Fibroblast of lung (primary cell): ENCODE measurements at regions not wholly inside any gene's neighbourhood (a gene's known extent, or its start where the extent isn't known, plus 50 kb on each side); places are given as distances from the start of the nearest gene placed in this dataset.

Experiments used
- DNase-seq, 2 donors: peaks; one replicate each; pipeline versions ENCODE4 v3.0.0 to v3.0.0-alpha.2; 2010; ENCODE audit warnings: low read depth in 2 of 2
- H2AFZ ChIP-seq: 2 replicates; pipeline ENCODE4 v1.5.1; 2012; ENCODE audit warnings: low read length, control low read depth, inconsistent platforms
- H3K27ac ChIP-seq: 2 replicates; pipeline ENCODE4 v1.5.1; 2011; ENCODE audit warnings: low read length, control low read depth; ENCODE audit not compliant: insufficient read depth
- H3K27me3 ChIP-seq: 2 replicates; pipeline ENCODE4 v1.5.1; 2011; ENCODE audit warnings: mild to moderate bottlenecking, low read length; ENCODE audit not compliant: control insufficient read depth, insufficient read depth
- H3K36me3 ChIP-seq: 2 replicates; pipeline ENCODE4 v1.5.1; 2011; ENCODE audit warnings: low read length; ENCODE audit not compliant: control insufficient read depth, insufficient read depth
- H3K4me1 ChIP-seq: 2 replicates; pipeline ENCODE4 v1.5.1; 2011; ENCODE audit warnings: low read length; ENCODE audit not compliant: control insufficient read depth, insufficient read depth; ENCODE audit errors: extremely low read depth
- H3K4me2 ChIP-seq: 2 replicates; pipeline ENCODE4 v1.5.1; 2011; ENCODE audit warnings: low read length, control low read depth; ENCODE audit not compliant: insufficient read depth; ENCODE audit errors: extremely low read depth
- H3K4me3 ChIP-seq, 4 experiments: fragments of 200-600 bp in 1 of 4; sonication (generic) in 1 of 4; replicated peaks in 1 of 4; 2 replicates each; pipeline ENCODE4 v1.5.1; 2011 to 2016; ENCODE audit warnings: low read length in 4 of 4, low read depth in 3 of 4, mild to moderate bottlenecking in 3 of 4, control low read depth in 2 of 4, inconsistent platforms in 1 of 4, mixed read lengths in 1 of 4; ENCODE audit not compliant: insufficient read depth in 1 of 4; ENCODE audit errors: control extremely low read depth in 1 of 4
- H3K79me2 ChIP-seq: 2 replicates; pipeline ENCODE4 v1.5.1; 2012; ENCODE audit warnings: mild to moderate bottlenecking, low read length, inconsistent platforms; ENCODE audit not compliant: control insufficient read depth, insufficient read depth
- H3K9ac ChIP-seq: 2 replicates; pipeline ENCODE4 v1.5.1; 2011; ENCODE audit warnings: mild to moderate bottlenecking, low read length, control low read depth; ENCODE audit not compliant: insufficient read depth
- H3K9me3 ChIP-seq: 2 replicates; pipeline ENCODE4 v1.5.1; 2012; ENCODE audit warnings: low read depth, low read length; ENCODE audit not compliant: control insufficient read depth, insufficient read depth
- H4K20me1 ChIP-seq: 2 replicates; pipeline ENCODE4 v1.5.1; 2011; ENCODE audit warnings: low read length; ENCODE audit not compliant: control insufficient read depth, insufficient read depth; ENCODE audit errors: extremely low read depth
- EZH2 ChIP-seq: IDR thresholded peaks from 2 replicates; pipeline ENCODE4 v1.5.1; 2012; ENCODE audit warnings: low read length, control low read depth, mild to moderate bottlenecking; ENCODE audit errors: missing control alignments
- TF ChIP-seq, protein P1 (sequence below), 2 donors: IDR thresholded peaks in 1 of 2; conservative IDR thresholded peaks in 1 of 2; 1 replicate in 1 of 2; 2 replicates in 1 of 2; pipeline ENCODE4 v1.5.1; 2011 to 2012; ENCODE audit warnings: low read length in 2 of 2, control low read depth in 1 of 2, inconsistent platforms in 1 of 2, low read depth in 1 of 2, mild to moderate bottlenecking in 1 of 2

DNA sequence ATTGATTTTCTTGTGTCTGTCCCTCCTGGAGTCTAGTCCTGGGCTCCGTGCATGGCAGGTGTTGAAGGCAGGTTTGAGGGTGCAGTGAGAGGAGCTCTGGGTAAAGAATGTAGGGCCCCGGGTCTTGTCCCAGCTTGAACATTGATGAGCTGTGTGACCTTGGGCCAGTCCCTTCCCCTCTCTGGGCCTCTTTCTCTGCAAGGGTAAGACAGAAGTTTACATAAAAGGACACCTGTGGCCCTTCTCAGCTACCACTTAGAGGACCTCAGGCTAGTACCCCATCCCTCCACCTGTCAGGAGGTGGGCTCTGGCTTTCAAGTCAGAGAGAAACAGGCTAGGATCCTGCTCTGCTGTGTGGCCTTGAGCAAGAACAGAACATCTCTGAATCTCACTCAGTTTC lies 55.3 kb upstream of the CTNNBL1 start:
- Histone ChIP-seq H3K27ac (no peak overlapping the region), H3K79me2 (no peaks in the 10 kb centered on the region), H3K9me3 (no peaks in the 10 kb centered on the region), H3K4me1 (no peaks in the 10 kb centered on the region), H3K4me3 (no peak overlapping the region), H3K36me3 (no peaks in the 10 kb centered on the region), H2AFZ (no peak overlapping the region), H3K27me3 (peaks cover 10% of the 10 kb centered on the region), H4K20me1 (no peaks in the 10 kb centered on the region), H3K9ac (no peak overlapping the region), H3K4me2 (no peak overlapping the region)
- TF ChIP-seq EZH2: no peak
- TF ChIP-seq, protein P1, sequence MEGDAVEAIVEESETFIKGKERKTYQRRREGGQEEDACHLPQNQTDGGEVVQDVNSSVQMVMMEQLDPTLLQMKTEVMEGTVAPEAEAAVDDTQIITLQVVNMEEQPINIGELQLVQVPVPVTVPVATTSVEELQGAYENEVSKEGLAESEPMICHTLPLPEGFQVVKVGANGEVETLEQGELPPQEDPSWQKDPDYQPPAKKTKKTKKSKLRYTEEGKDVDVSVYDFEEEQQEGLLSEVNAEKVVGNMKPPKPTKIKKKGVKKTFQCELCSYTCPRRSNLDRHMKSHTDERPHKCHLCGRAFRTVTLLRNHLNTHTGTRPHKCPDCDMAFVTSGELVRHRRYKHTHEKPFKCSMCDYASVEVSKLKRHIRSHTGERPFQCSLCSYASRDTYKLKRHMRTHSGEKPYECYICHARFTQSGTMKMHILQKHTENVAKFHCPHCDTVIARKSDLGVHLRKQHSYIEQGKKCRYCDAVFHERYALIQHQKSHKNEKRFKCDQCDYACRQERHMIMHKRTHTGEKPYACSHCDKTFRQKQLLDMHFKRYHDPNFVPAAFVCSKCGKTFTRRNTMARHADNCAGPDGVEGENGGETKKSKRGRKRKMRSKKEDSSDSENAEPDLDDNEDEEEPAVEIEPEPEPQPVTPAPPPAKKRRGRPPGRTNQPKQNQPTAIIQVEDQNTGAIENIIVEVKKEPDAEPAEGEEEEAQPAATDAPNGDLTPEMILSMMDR (conservative IDR thresholded peaks at IDR 0.05 in 1 of 2, IDR thresholded peaks at IDR 0.05 in 1 of 2; ENCODE audit: low read depth in 1 of 2, low read length in 2 of 2): no peak
- no peak for DNase-seq

DNA sequence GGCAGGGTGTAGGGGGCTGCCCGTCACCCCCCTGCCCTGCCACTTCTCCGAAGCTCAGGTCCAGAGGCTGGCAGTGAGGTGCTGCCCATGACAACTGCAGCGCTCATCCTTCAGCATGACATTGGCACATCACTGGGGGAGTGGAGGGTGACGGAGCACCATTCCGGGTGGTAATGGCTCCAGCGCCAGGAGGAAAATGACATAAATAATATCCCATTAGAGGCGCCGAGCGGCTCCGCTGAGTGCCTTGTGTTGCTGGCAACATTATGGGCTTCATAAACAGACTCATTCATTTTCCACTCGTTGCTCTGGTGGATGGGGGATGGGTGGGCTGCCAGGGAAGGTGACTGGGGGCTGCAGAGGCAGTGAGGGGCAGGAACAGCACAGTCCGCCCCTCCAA lies 56.9 kb upstream of the CTNNBL1 start:
- H3K9ac ChIP-seq: no peak overlapping the region
- no peak overlapping the region for H3K27ac ChIP-seq
- H3K4me3 ChIP-seq: no peak overlapping the region
- no peaks in the 10 kb centered on the region for H3K4me1 ChIP-seq
- TF ChIP-seq EZH2: no peak
- TF ChIP-seq, protein P1 (conservative IDR thresholded peaks at IDR 0.05 in 1 of 2, IDR thresholded peaks at IDR 0.05 in 1 of 2; ENCODE audit: low read depth in 1 of 2, low read length in 2 of 2): no peak
- no peaks in the 10 kb centered on the region for H4K20me1 ChIP-seq
- no peaks in the 10 kb centered on the region for H3K36me3 ChIP-seq
- H3K79me2 ChIP-seq: no peaks in the 10 kb centered on the region
- no peaks in the 10 kb centered on the region for H3K9me3 ChIP-seq
- H2AFZ ChIP-seq: no peak overlapping the region
- no peak overlapping the region for H3K4me2 ChIP-seq
- peaks cover 4% of the 10 kb centered on the region for H3K27me3 ChIP-seq
- DNase-seq: no peak

GRCh38 chr20:37636212-37636975 lies 57.4 kb upstream of the CTNNBL1 start:
- no peaks in the 10 kb centered on the region for H3K27me3 ChIP-seq
- no peaks in the 10 kb centered on the region for H3K9me3 ChIP-seq
- TF ChIP-seq, protein P1 (conservative IDR thresholded peaks at IDR 0.05 in 1 of 2, IDR thresholded peaks at IDR 0.05 in 1 of 2; ENCODE audit: low read depth in 1 of 2, low read length in 2 of 2): no peak
- no peak for TF ChIP-seq EZH2
- no peak overlapping the region for H2AFZ ChIP-seq
- no peak overlapping the region for H3K9ac ChIP-seq
- H3K4me1 ChIP-seq: no peaks in the 10 kb centered on the region
- H3K4me3 ChIP-seq: no peak overlapping the region
- no peaks in the 10 kb centered on the region for H4K20me1 ChIP-seq
- no peak overlapping the region for H3K4me2 ChIP-seq
- no peaks in the 10 kb centered on the region for H3K36me3 ChIP-seq
- no peaks in the 10 kb centered on the region for H3K79me2 ChIP-seq
- DNase-seq: no peak
- H3K27ac ChIP-seq: no peak overlapping the region
